ENCODE measurements at regions not wholly inside any gene's neighbourhood (a gene's known extent, or its start where the extent isn't known, plus 50 kb on each side); places are given as distances from the start of the nearest gene placed in this dataset.
"Not testable (repeated sequence)": the region's sequence is repeated elsewhere in the genome, so short reads cannot be mapped to it uniquely, and the experiment has no call there.

GRCh38 chr14:23892289-23892688 lies 61.3 kb upstream of the DHRS4 start:
- not testable (repeated sequence) for H3K79me1 ChIP-seq (ENCODE audit: insufficient read depth, low read depth, low read length, poor library complexity, severe bottlenecking); H3K79me2 ChIP-seq (ENCODE audit: insufficient read depth, low read length); H3K27ac Mint-ChIP-seq; H3K4ac ChIP-seq (ENCODE audit: low read depth, low read length); H3K4me3 Mint-ChIP-seq; H3K23me2 ChIP-seq (ENCODE audit: insufficient read length, low read depth, low read length, poor library complexity, severe bottlenecking); H3K27me3 ChIP-seq (ENCODE audit: insufficient read depth, low read length); H3T11ph ChIP-seq (ENCODE audit: low read length); H4K8ac ChIP-seq (replicated peaks; ENCODE audit: insufficient read length, low read depth, low read length); H2BK20ac ChIP-seq (ENCODE audit: low read depth, low read length, poor library complexity, severe bottlenecking); H3K4me1 Mint-ChIP-seq; H3K27ac ChIP-seq (ENCODE audit: insufficient read length, low read depth, low read length); H4K20me1 ChIP-seq (ENCODE audit: control insufficient read depth, insufficient read depth, insufficient read length); H2BK15ac ChIP-seq (ENCODE audit: low read depth, low read length); H3K4me1 ChIP-seq (ENCODE audit: insufficient read depth, low read length); H2AFZ ChIP-seq (ENCODE audit: low read length); H3K14ac ChIP-seq (ENCODE audit: insufficient read depth, low read length); H2BK12ac ChIP-seq (ENCODE audit: insufficient read length, low read depth, low read length); H3K27me3 Mint-ChIP-seq (ENCODE audit: low read depth); H3K23ac ChIP-seq (ENCODE audit: insufficient read length, low read depth, low read length); H2AK5ac ChIP-seq (ENCODE audit: insufficient read length, low read length); H3K9me3 ChIP-seq (ENCODE audit: control insufficient read depth, low read depth, low read length); DNase-seq; H2BK120ac ChIP-seq (ENCODE audit: low read depth, low read length, poor library complexity, severe bottlenecking); H3K9ac ChIP-seq (ENCODE audit: extremely low read depth, insufficient read length, low read length); H3K4me2 ChIP-seq (ENCODE audit: insufficient read depth, insufficient read length, low read length); H3K18ac ChIP-seq (ENCODE audit: insufficient read length, low read depth, low read length); H4K5ac ChIP-seq (ENCODE audit: insufficient read length, low read depth, low read length); H3K56ac ChIP-seq (ENCODE audit: insufficient read length, low read depth, low read length); H4K91ac ChIP-seq (ENCODE audit: insufficient read length, low read depth, low read length); H2BK5ac ChIP-seq (ENCODE audit: insufficient read length, low read length)
- H3K9me3 Mint-ChIP-seq: peaks cover 17 to 80% of the 10 kb centered on the region in 2 experiments
- H3K36me3 Mint-ChIP-seq (ENCODE audit: insufficient read depth in 1 of 3, low read depth in 3 of 3): peaks cover 0 to 23% (median 3%) of the 10 kb centered on the region in 3 experiments; a peak in 3 of 7 replicates
- no CpG with 5 or more reads among the region's 3 CpGs for WGBS (ENCODE audit: extremely low coverage, insufficient read length, low lambda C conversion rate)
